ENCODE measurements at regions not wholly inside any gene's neighbourhood (a gene's known extent, or its start where the extent isn't known, plus 50 kb on each side); places are given as distances from the start of the nearest gene placed in this dataset.

DNA sequence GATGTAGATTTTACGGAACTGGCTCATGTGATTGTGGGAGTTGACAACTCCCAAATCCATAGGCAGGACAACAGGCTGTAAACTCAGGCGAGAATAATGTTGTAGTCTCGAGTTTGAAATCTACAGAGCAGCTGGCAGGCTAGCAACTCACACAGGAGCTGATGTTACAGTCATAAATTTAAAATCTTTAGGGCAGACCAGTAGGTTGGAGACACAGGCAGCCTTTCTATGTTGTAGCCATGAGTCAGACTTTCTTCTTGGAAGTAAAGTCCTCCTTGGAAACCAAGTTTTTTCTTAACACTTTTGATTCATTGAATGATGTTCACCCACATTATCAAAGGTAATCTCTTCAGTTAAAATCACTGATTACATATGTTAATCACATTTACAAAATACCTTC, 89.1 kb upstream of the ALCAM start:
- intact Hi-C loops (cut with DNase I): no loop called here
- no peak for DNase-seq (ENCODE audit: extremely low spot score)
- Histone ChIP-seq H3K36me3 (no peaks in the 10 kb centered on the region), H3K27ac (replicated peaks in 1 of 4) (no peak overlapping the region), H3K27me3 (no peaks in the 10 kb centered on the region), H3K4me3 (no peak overlapping the region), H3K4me1 (no peaks in the 10 kb centered on the region), H3K9me3 (no peaks in the 10 kb centered on the region)
- TF ChIP-seq POLR2A (IDR thresholded peaks at IDR 0.05; ENCODE audit: low read depth) (no peak), POLR2AphosphoS5 (IDR thresholded peaks at IDR 0.05) (no peak), EP300 (IDR thresholded peaks at IDR 0.05) (no peak)
- TF ChIP-seq, protein P1, sequence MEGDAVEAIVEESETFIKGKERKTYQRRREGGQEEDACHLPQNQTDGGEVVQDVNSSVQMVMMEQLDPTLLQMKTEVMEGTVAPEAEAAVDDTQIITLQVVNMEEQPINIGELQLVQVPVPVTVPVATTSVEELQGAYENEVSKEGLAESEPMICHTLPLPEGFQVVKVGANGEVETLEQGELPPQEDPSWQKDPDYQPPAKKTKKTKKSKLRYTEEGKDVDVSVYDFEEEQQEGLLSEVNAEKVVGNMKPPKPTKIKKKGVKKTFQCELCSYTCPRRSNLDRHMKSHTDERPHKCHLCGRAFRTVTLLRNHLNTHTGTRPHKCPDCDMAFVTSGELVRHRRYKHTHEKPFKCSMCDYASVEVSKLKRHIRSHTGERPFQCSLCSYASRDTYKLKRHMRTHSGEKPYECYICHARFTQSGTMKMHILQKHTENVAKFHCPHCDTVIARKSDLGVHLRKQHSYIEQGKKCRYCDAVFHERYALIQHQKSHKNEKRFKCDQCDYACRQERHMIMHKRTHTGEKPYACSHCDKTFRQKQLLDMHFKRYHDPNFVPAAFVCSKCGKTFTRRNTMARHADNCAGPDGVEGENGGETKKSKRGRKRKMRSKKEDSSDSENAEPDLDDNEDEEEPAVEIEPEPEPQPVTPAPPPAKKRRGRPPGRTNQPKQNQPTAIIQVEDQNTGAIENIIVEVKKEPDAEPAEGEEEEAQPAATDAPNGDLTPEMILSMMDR (IDR thresholded peaks at IDR 0.05): no peak
- WGBS: 95% methylated on average over 3 of the region's 3 CpGs

DNA sequence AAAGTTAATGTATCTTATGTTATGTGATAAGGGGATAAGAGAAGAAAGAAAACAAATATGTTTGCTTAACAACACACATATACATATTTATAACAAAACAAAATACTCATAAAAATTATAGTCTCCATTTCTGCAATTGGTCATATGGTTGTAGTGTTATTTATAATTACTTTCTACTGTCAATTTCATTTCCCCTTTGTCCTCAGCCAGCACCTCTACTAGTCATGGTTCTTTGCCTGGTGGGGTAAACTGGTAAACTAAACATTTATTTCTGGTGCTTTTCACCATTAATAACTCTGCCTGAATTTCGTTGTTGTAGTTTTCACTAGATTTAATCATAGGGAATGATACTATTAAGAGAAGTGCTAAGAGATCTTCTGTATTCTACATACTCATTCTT, 88.0 kb upstream of the ALCAM start:
- no peaks in the 10 kb centered on the region for H3K4me1 ChIP-seq
- TF ChIP-seq, protein P1 (IDR thresholded peaks at IDR 0.05): no peak
- TF ChIP-seq POLR2A (IDR thresholded peaks at IDR 0.05; ENCODE audit: low read depth) (no peak), EP300 (IDR thresholded peaks at IDR 0.05) (no peak), POLR2AphosphoS5 (IDR thresholded peaks at IDR 0.05) (no peak)
- H3K27me3 ChIP-seq: no peaks in the 10 kb centered on the region
- H3K4me3 ChIP-seq: no peak overlapping the region
- no peak for DNase-seq (ENCODE audit: extremely low spot score)
- intact Hi-C loops (cut with DNase I): no loop called here
- H3K9me3 ChIP-seq: no peaks in the 10 kb centered on the region
- no peaks in the 10 kb centered on the region for H3K36me3 ChIP-seq
- H3K27ac ChIP-seq (replicated peaks in 1 of 4): no peak overlapping the region
- WGBS: 79% methylated on average over 1 of the region's 1 CpG

DNA sequence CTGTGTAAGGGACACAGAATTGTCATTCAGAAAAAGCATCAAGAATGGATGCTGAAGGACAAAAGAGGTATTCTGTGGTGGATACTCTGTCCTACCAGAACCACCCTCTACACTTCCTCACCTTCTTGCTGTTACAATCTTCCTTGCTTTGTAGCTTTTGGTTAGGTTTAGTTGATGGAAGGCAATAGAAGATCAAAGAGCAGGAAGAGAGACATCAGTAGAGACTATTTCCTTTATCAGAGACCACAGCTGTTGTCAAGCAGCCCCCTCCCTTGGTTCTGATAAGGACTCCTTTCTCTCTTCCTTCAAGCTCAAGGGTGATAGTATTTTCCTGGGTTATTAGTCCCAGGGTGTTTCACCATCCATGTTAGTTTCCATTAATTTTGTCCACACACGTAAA, 84.7 kb upstream of the ALCAM start:
- Histone ChIP-seq H3K27me3 (no peaks in the 10 kb centered on the region), H3K4me3 (no peak overlapping the region), H3K27ac (replicated peaks in 1 of 4) (no peak overlapping the region), H3K4me1 (no peaks in the 10 kb centered on the region), H3K9me3 (no peaks in the 10 kb centered on the region), H3K36me3 (no peaks in the 10 kb centered on the region)
- no peak for DNase-seq (ENCODE audit: extremely low spot score)
- intact Hi-C loops (cut with DNase I): no loop called here
- TF ChIP-seq POLR2A (IDR thresholded peaks at IDR 0.05; ENCODE audit: low read depth) (no peak), EP300 (IDR thresholded peaks at IDR 0.05) (no peak), POLR2AphosphoS5 (IDR thresholded peaks at IDR 0.05) (no peak)
- TF ChIP-seq, protein P1 (IDR thresholded peaks at IDR 0.05): no peak
- 56% methylated on average over 1 of the region's 1 CpG for WGBS

DNA sequence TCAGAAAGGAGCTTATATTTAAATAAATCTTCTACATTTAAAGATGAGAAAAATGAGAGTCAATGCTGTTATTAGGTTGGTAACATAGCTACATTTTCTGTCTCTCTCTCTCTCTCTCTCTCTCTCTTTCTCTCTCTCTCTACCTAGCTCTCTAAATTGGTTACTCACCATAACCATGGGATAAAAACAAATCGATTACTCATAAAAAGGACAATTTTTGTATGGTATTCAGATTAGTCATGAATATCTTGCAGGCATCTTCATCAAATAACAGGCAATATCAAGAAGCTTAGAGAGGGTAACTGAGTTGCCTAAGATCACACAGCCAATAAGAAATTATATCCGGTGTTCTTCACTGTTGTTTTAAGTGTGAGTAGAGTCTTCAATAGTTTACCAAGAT, 81.8 kb upstream of the ALCAM start:
- H3K36me3 ChIP-seq: no peaks in the 10 kb centered on the region
- no peaks in the 10 kb centered on the region for H3K9me3 ChIP-seq
- no peak for DNase-seq (ENCODE audit: extremely low spot score)
- 74% methylated on average over 2 of the region's 2 CpGs for WGBS
- H3K4me1 ChIP-seq: no peaks in the 10 kb centered on the region
- TF ChIP-seq POLR2A (IDR thresholded peaks at IDR 0.05; ENCODE audit: low read depth) (no peak), POLR2AphosphoS5 (IDR thresholded peaks at IDR 0.05) (no peak), EP300 (IDR thresholded peaks at IDR 0.05) (no peak)
- TF ChIP-seq, protein P1 (IDR thresholded peaks at IDR 0.05): no peak
- no peaks in the 10 kb centered on the region for H3K27me3 ChIP-seq
- intact Hi-C loops (cut with DNase I): no loop called here
- H3K4me3 ChIP-seq: no peak overlapping the region
- no peak overlapping the region for H3K27ac ChIP-seq (replicated peaks in 1 of 4)

DNA sequence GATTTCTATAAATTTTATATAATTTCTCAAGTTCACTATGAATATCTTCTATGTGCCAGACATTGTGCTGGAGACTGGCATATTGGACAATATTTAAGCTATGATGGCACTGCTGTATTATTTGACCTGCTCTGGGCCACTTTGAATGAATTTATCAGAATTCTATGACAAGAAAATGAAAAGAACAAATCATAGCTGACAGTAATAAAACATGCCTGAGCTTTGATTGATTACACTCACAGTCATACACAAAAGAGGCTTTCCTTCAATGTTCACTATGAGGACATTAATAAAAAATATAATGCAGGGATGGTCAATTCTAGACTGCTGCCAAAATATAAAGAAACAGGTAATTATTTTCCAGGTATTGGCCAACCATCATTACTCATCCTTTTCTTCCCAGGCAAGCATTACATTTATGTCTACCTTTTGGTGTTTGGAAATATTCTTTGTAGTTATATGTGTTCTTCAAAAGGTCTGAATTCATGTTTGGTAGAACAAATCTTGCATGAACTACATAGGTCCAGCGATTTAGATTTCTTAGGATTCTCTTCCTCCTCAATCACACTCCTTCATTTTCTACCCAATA, 81.0 kb upstream of the ALCAM start:
- Histone ChIP-seq H3K4me1 (no peaks in the 10 kb centered on the region), H3K36me3 (no peaks in the 10 kb centered on the region), H3K4me3 (no peak overlapping the region), H3K27ac (replicated peaks in 1 of 4) (no peak overlapping the region), H3K9me3 (no peaks in the 10 kb centered on the region), H3K27me3 (no peaks in the 10 kb centered on the region)
- 79% methylated on average over 1 of the region's 1 CpG for whole genome bisulfite sequencing
- no peak for DNase-seq (ENCODE audit: extremely low spot score)
- TF ChIP-seq POLR2A (IDR thresholded peaks at IDR 0.05; ENCODE audit: low read depth): no peak
- TF ChIP-seq, protein P1 (IDR thresholded peaks at IDR 0.05): no peak
- TF ChIP-seq EP300 (IDR thresholded peaks at IDR 0.05): no peak
- no peak for TF ChIP-seq POLR2AphosphoS5 (IDR thresholded peaks at IDR 0.05)
- intact Hi-C loops (cut with DNase I): no loop called here
